ENCODE measurements at regions not wholly inside any gene's neighbourhood (a gene's known extent, or its start where the extent isn't known, plus 50 kb on each side); places are given as distances from the start of the nearest gene placed in this dataset.

GRCh38 chr6:71194724-71195123 is 93.9 kb upstream of the OGFRL1 start:
- TF ChIP-seq, protein P1, sequence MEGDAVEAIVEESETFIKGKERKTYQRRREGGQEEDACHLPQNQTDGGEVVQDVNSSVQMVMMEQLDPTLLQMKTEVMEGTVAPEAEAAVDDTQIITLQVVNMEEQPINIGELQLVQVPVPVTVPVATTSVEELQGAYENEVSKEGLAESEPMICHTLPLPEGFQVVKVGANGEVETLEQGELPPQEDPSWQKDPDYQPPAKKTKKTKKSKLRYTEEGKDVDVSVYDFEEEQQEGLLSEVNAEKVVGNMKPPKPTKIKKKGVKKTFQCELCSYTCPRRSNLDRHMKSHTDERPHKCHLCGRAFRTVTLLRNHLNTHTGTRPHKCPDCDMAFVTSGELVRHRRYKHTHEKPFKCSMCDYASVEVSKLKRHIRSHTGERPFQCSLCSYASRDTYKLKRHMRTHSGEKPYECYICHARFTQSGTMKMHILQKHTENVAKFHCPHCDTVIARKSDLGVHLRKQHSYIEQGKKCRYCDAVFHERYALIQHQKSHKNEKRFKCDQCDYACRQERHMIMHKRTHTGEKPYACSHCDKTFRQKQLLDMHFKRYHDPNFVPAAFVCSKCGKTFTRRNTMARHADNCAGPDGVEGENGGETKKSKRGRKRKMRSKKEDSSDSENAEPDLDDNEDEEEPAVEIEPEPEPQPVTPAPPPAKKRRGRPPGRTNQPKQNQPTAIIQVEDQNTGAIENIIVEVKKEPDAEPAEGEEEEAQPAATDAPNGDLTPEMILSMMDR (IDR thresholded peaks at IDR 0.05; ENCODE audit: low read depth, low read length) = no peak
- no peak overlapping the region for H3K4me3 ChIP-seq (ENCODE audit: low read depth, low read length)

DNA sequence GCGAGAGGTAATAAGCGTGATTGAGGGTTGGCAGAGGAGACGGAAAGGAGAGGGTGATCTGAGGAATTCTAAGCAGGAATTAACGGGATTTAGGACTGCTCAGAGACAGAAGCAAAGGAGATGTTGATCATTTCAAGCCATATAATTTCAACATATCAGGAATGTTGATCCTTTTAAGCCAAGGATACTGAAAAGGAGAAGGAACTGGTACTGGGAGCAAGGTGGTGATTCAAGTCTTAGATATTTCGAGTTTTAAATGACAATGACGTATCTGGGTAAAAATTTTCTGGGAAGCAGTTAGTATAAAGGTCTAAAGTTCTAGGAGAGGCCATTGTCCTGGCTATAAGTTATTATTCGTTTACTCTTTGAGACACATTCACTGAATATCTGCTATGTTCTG is 91.3 kb upstream of the OGFRL1 start:
- no peak overlapping the region for H3K4me3 ChIP-seq (ENCODE audit: low read depth, low read length)
- TF ChIP-seq, protein P1 (IDR thresholded peaks at IDR 0.05; ENCODE audit: low read depth, low read length) = no peak

- no peak overlapping the region for H3K4me3 ChIP-seq (ENCODE audit: low read depth, low read length)
- TF ChIP-seq, protein P1 (IDR thresholded peaks at IDR 0.05; ENCODE audit: low read depth, low read length) = no peak
Observed at GRCh38 chr6:71197780-71198179, 90.8 kb upstream of the OGFRL1 start.

GRCh38 chr6:71198908-71199307 is 89.7 kb upstream of the OGFRL1 start:
- TF ChIP-seq, protein P1 (IDR thresholded peaks at IDR 0.05; ENCODE audit: low read depth, low read length) = no peak
- H3K4me3 ChIP-seq (ENCODE audit: low read depth, low read length) = no peak overlapping the region

DNA sequence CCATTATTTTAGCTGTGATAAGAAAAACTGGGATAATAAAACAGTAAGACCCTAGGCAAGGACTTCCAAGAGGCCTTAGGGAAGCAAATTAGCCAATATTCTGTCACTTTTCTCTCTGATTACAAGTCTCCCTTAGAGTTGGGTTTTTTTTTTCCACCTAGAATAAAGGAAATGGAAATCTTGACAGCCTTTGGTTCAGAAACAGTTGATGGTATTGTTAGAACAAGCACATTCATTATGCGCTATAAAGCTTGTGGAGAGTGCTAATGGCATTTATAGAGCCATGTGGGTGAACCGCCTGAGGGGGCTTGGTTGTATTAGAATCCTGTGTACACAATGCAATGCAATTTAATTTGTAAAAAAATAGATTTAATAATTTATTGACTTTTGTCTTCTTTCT is 88.9 kb upstream of the OGFRL1 start:
- TF ChIP-seq, protein P1 (IDR thresholded peaks at IDR 0.05; ENCODE audit: low read depth, low read length) = no peak
- no peak overlapping the region for H3K4me3 ChIP-seq (ENCODE audit: low read depth, low read length)

DNA sequence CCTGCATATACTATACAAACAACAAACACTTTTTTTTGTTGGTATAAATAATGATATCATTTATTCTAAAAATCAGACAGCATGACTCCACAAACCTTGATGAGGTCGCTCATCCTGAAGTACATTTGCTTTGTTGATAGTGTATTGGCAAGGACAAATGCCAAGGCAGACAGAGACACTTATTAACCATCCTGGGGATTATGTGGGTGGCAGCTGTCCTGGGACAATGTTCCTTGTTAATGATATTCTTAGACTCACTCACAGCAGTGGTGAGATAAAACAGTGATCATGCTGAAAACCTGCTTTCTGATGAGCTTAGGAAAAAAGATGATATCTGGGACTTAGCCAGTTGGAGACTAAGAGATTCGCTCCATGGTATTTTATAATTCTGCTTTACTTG is 85.4 kb upstream of the OGFRL1 start:
- H3K4me3 ChIP-seq (ENCODE audit: low read depth, low read length) = no peak overlapping the region
- TF ChIP-seq, protein P1 (IDR thresholded peaks at IDR 0.05; ENCODE audit: low read depth, low read length) = no peak

DNA sequence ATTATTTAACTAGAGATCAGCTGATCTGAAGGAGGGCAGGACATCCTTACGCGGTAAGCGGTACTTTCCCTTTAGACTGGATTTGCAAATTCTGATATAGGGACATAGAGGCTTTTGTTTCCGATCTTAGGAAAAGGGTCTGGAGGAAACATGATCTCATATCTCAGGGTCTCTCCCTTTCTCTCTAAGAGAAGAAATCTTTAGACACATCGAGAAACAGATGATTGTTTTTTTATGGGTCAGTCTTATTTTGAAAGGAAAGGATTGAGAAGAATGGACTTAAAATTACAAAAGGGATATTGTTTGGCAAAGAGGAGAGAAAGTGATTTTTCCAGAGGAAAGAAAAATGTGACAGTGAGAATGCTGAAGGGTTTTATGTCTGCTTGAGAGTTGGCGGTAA is 83.9 kb upstream of the OGFRL1 start:
- TF ChIP-seq, protein P1 (IDR thresholded peaks at IDR 0.05; ENCODE audit: low read depth, low read length) = no peak
- no peak overlapping the region for H3K4me3 ChIP-seq (ENCODE audit: low read depth, low read length)

Measured in WI38 (cell line).